ENCODE measurements at regions not wholly inside any gene's neighbourhood (a gene's known extent, or its start where the extent isn't known, plus 50 kb on each side); places are given as distances from the start of the nearest gene placed in this dataset.
"Not testable (repeated sequence)": the region's sequence is repeated elsewhere in the genome, so short reads cannot be mapped to it uniquely, and the experiment has no call there.

DNA sequence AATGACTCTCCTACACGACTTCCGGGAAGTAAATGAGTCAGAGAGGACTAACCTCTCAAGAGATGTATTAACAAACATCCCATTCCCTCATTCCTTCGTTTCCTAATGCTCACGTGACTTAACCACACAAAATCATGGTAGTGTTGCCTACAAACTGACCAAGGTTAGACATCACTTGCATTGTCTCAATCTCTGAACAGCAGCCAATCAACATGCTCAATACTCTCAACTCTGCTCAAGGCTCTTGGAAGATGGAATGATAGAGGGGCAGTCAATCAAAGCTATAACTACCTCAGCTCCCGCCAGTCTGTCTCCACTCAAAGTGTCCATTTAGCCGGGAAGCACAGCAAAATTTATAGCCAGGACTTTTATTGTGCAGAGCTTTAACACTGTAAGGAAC, 143.8 kb upstream of the PIK3R1 start:
- H3K4me3 ChIP-seq (ENCODE audit: low read depth, low read length), result no peak overlapping the region
- TF ChIP-seq, protein P1, sequence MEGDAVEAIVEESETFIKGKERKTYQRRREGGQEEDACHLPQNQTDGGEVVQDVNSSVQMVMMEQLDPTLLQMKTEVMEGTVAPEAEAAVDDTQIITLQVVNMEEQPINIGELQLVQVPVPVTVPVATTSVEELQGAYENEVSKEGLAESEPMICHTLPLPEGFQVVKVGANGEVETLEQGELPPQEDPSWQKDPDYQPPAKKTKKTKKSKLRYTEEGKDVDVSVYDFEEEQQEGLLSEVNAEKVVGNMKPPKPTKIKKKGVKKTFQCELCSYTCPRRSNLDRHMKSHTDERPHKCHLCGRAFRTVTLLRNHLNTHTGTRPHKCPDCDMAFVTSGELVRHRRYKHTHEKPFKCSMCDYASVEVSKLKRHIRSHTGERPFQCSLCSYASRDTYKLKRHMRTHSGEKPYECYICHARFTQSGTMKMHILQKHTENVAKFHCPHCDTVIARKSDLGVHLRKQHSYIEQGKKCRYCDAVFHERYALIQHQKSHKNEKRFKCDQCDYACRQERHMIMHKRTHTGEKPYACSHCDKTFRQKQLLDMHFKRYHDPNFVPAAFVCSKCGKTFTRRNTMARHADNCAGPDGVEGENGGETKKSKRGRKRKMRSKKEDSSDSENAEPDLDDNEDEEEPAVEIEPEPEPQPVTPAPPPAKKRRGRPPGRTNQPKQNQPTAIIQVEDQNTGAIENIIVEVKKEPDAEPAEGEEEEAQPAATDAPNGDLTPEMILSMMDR (IDR thresholded peaks at IDR 0.05; ENCODE audit: low read depth, low read length, missing control alignments), result no peak
- in situ Hi-C loops (cut with HindIII; ENCODE audit: low sequenced_read_pairs), result no loop called here
- DNase-seq (ENCODE audit: low read depth), result no peak

DNA sequence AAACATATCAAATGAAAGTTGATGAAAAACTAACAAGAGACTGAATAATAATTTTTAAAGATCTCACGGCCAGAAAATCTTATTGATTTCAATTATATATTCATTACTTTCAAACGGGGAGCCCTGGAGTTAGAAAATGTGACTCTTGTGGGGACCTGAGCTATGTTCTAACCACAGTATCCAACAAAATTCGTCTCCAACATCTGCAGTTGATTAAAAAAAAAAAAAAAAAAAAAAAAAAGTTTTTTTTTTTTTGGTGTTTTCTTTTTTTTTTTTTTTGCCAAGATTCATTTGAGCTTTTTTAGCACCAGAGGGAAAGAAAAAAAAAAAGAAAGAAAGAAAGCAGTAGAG, 144.3 kb upstream of the PIK3R1 start:
- TF ChIP-seq, protein P1 (IDR thresholded peaks at IDR 0.05; ENCODE audit: low read depth, low read length, missing control alignments), result no peak
- in situ Hi-C loops (cut with HindIII; ENCODE audit: low sequenced_read_pairs), result no loop called here
- no peak for DNase-seq (ENCODE audit: low read depth)
- H3K4me3 ChIP-seq (ENCODE audit: low read depth, low read length), result no peak overlapping the region

DNA sequence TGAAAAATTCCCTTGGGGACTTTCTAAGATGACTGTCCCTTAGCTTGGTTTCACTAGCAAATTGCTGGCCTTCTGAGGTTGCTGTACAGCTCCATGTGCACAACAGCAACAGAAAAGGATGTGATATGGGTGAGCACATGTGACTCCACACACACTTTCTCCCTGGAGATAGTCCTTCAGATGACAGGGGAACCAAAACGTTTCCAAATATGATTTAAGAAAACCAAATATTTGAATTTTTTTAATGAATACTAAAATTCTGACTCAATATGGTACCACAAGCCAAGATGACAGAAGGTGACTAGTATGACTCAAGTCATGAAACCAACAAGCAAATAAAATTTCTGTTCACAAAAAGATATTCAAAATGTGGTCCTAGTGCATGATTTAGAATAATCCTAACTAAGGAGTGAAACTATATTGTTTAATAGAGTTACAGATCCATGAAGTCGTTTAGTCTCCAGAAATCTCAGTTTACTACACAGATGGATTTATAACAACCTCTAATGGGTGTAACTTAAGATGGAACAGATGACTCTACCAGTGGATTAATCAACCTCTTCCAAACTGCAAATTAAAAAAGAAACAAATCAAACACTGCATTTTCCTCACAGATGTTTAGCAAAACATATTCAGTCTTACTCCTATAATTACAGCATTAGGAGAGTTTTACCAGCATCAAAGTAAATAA, 144.8 kb upstream of the PIK3R1 start:
- no peak for DNase-seq (ENCODE audit: low read depth)
- TF ChIP-seq, protein P1 (IDR thresholded peaks at IDR 0.05; ENCODE audit: low read depth, low read length, missing control alignments), result no peak
- in situ Hi-C loops (cut with HindIII; ENCODE audit: low sequenced_read_pairs), result no loop called here
- no peak overlapping the region for H3K4me3 ChIP-seq (ENCODE audit: low read depth, low read length)

DNA sequence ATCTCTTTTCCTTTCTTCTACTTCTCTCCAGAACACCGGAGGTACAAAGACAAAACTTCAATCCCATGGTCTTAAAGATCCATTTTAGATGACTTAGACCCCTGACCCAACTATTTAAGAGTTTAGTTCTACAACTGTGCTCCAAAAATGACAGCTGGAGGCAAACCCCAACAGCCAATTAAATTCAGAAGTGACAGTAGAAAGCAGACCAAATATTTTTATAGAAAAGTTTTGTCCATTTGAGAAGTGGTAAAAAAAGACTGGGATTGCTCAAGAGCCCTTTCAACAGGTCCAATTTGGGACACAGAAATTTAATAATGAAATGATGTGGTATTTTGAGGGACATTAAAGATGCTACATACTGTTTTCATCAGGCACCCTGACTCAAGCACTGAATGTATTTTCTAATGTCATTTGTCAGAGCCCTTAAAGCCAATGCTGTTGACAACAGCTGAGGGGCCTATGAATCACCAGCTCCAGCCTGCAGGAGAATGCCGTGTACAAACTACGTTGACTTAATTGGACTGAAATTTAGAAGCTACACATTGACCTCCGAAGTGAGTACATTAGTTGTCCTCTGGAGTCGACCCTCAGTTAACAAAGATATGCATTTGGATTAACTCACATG, 147.5 kb upstream of the PIK3R1 start:
- TF ChIP-seq, protein P1 (IDR thresholded peaks at IDR 0.05; ENCODE audit: low read depth, low read length, missing control alignments), result no peak
- no peak overlapping the region for H3K4me3 ChIP-seq (ENCODE audit: low read depth, low read length)
- in situ Hi-C loops (cut with HindIII; ENCODE audit: low sequenced_read_pairs), result no loop called here
- DNase-seq (ENCODE audit: low read depth), result no peak

DNA sequence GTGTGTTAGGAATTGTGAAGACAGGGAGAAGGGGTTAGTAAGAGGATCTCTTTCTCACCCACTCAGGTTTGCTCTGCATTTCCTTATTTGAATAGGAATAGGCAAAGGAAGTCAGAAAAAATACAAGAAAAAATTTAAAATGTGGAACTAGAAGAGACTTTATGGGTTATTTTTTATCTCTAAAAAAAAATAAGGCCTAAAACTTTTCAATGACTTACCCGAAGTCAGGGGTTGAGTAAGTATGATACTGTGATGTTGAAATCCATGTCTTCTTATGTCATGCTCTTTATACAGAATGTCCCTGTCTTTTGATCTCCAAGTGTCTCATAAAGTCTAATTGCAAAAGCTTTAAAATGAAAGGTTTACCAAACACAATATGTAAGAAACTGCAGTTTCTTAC, 148.3 kb upstream of the PIK3R1 start:
- DNase-seq (ENCODE audit: low read depth), result no peak
- no peak overlapping the region for H3K4me3 ChIP-seq (ENCODE audit: low read depth, low read length)
- in situ Hi-C loops (cut with HindIII; ENCODE audit: low sequenced_read_pairs), result no loop called here
- TF ChIP-seq, protein P1 (IDR thresholded peaks at IDR 0.05; ENCODE audit: low read depth, low read length, missing control alignments), result no peak

DNA sequence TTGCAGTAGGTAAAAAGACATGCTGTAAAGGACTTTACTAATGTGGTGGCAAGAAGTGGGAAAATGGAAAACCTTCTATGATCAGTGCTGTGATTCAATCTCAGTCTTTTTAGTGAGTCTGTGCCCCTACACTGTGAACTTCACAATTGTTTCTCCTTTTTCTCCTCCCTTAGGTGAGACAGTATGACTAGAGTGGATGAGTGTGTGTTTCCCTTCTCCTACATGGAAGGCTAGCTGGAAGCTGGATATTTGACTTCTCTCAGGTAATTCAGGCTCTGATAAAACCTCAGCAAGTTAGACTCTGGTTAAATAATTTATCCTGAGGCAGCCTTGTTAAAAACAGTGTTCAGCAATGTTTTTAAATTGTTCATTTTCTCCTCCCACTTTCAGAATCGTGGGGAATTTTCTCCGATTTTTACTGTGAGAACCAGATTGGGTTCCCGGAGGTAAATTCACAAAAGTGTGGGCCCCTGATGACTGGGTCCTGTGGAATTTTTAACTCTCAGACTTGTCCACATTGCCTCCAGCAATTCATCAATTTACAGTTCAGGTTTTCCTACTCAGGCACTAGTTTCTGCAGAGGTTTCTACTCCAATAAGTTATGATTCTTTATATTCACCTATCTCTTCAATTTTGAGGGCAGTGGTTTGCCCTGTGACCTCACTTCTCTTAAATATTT, 149.1 kb upstream of the PIK3R1 start:
- no peak overlapping the region for H3K4me3 ChIP-seq (ENCODE audit: low read depth, low read length)
- in situ Hi-C loops (cut with HindIII; ENCODE audit: low sequenced_read_pairs), result no loop called here

DNA sequence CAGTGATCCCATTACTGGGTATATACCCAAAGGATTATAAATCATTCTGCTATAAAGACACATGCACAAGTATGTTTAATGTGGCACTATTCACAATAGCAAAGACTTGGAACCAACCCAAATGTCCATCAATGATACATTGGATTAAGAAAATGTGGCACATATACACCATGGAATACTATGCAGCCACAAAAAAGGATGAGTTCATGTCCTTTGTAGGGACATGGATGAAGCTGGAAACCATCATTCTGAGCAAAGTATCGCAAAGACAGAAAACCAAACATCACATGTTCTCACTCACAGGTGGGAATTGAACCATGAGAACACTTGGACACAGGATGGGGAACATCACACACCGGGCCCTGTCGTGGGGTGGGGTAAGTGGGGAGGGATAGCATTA, 150.2 kb upstream of the PIK3R1 start:
- H3K4me3 ChIP-seq (ENCODE audit: low read depth, low read length); in situ Hi-C loops (cut with HindIII; ENCODE audit: low sequenced_read_pairs); DNase-seq (ENCODE audit: low read depth): not testable (repeated sequence)

More for the DNA sequence above, 149.1 kb upstream of the PIK3R1 start:
- TF ChIP-seq, protein P1 (IDR thresholded peaks at IDR 0.05; ENCODE audit: low read depth, low read length, missing control alignments), result no peak
- DNase-seq (ENCODE audit: low read depth), result no peak
